Right atrium auricular region (tissue), 2 donors: ENCODE measurements at regions not wholly inside any gene's neighbourhood (a gene's known extent, or its start where the extent isn't known, plus 50 kb on each side); places are given as distances from the start of the nearest gene placed in this dataset.

Source experiments
- DNase-seq: peaks from one replicate; pipeline ENCODE4 v3.0.0-alpha.2; 2019; ENCODE audit warnings: low spot score
- H3K27ac ChIP-seq, 2 donors: fragments of 200-600 bp; sonication (generic); 1 replicate in 1 of 2; 2 replicates in 1 of 2; pipeline ENCODE4 v1.5.1; 2016 to 2019
- H3K27me3 ChIP-seq, 2 donors: fragments of 200-600 bp; sonication (generic); one replicate each; pipeline versions ENCODE4 v1.5.1 to v1.6.0; 2017 to 2019
- H3K36me3 ChIP-seq: fragments of 200-600 bp; sonication (generic); one replicate; pipeline ENCODE4 v1.5.1; 2016
- H3K4me1 ChIP-seq, 2 donors: fragments of 200-600 bp; sonication (generic); one replicate each; pipeline versions ENCODE4 v1.5.1 to v1.6.0; 2017 to 2019
- H3K4me3 ChIP-seq, 2 donors: fragments of 200-600 bp; sonication (generic); 1 replicate in 1 of 2; 2 replicates in 1 of 2; pipeline ENCODE4 v1.5.1; 2017 to 2019; ENCODE audit warnings: mild to moderate bottlenecking in 1 of 2, moderate library complexity in 1 of 2
- H3K9me3 ChIP-seq, 2 donors: fragments of 200-600 bp; sonication (generic); one replicate each; pipeline ENCODE4 v1.5.1; 2019
- TF ChIP-seq, protein P1 (sequence below), 2 donors: fragments of 200-600 bp; sonication (generic); IDR thresholded peaks; one replicate each; pipeline ENCODE4 v1.5.1; 2019; ENCODE audit warnings: antibody characterized with exemption in 2 of 2

- Histone ChIP-seq H3K36me3 (no peaks in the 10 kb centered on the region), H3K27me3 (no peaks in the 10 kb centered on the region), H3K4me1 (no peaks in the 10 kb centered on the region), H3K9me3 (no peaks in the 10 kb centered on the region), H3K27ac (no peak overlapping the region), H3K4me3 (no peak overlapping the region)
- no peak for DNase-seq
- TF ChIP-seq, protein P1, sequence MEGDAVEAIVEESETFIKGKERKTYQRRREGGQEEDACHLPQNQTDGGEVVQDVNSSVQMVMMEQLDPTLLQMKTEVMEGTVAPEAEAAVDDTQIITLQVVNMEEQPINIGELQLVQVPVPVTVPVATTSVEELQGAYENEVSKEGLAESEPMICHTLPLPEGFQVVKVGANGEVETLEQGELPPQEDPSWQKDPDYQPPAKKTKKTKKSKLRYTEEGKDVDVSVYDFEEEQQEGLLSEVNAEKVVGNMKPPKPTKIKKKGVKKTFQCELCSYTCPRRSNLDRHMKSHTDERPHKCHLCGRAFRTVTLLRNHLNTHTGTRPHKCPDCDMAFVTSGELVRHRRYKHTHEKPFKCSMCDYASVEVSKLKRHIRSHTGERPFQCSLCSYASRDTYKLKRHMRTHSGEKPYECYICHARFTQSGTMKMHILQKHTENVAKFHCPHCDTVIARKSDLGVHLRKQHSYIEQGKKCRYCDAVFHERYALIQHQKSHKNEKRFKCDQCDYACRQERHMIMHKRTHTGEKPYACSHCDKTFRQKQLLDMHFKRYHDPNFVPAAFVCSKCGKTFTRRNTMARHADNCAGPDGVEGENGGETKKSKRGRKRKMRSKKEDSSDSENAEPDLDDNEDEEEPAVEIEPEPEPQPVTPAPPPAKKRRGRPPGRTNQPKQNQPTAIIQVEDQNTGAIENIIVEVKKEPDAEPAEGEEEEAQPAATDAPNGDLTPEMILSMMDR (IDR thresholded peaks at IDR 0.05) = no peak
Measured at GRCh38 chr9:73565026-73565425, 413.4 kb downstream of the ANXA1 start.

- Histone ChIP-seq H3K4me1 (no peaks in the 10 kb centered on the region), H3K36me3 (no peaks in the 10 kb centered on the region), H3K9me3 (no peaks in the 10 kb centered on the region), H3K4me3 (no peak overlapping the region), H3K27me3 (no peaks in the 10 kb centered on the region), H3K27ac (no peak overlapping the region)
- no peak for DNase-seq
- TF ChIP-seq, protein P1 (IDR thresholded peaks at IDR 0.05) = peak; percentile 42 to 65
Measured at GRCh38 chr9:73565833-73566465, 414.3 kb downstream of the ANXA1 start.

- Histone ChIP-seq H3K36me3 (no peaks in the 10 kb centered on the region), H3K27ac (no peak overlapping the region), H3K9me3 (no peaks in the 10 kb centered on the region), H3K4me1 (no peaks in the 10 kb centered on the region), H3K4me3 (no peak overlapping the region), H3K27me3 (no peaks in the 10 kb centered on the region)
- TF ChIP-seq, protein P1 (IDR thresholded peaks at IDR 0.05) = no peak
- no peak for DNase-seq
Measured at GRCh38 chr9:73566627-73567026, 415.0 kb downstream of the ANXA1 start.

GRCh38 chr9:73573235-73573634 lies 421.6 kb downstream of the ANXA1 start:
- H3K4me1 ChIP-seq = no peaks in the 10 kb centered on the region
- H3K4me3 ChIP-seq = no peak overlapping the region
- TF ChIP-seq, protein P1 (IDR thresholded peaks at IDR 0.05) = no peak
- no peaks in the 10 kb centered on the region for H3K27me3 ChIP-seq
- DNase-seq = no peak
- no peak overlapping the region for H3K27ac ChIP-seq
- no peaks in the 10 kb centered on the region for H3K36me3 ChIP-seq
- H3K9me3 ChIP-seq = no peaks in the 10 kb centered on the region

- Histone ChIP-seq H3K4me3 (no peak overlapping the region), H3K27ac (no peak overlapping the region), H3K9me3 (no peaks in the 10 kb centered on the region), H3K36me3 (no peaks in the 10 kb centered on the region), H3K4me1 (no peaks in the 10 kb centered on the region), H3K27me3 (no peaks in the 10 kb centered on the region)
- DNase-seq = no peak
- TF ChIP-seq, protein P1 (IDR thresholded peaks at IDR 0.05) = no peak
Measured at GRCh38 chr9:73575101-73576060, 423.7 kb downstream of the ANXA1 start.
